Limb (tissue), 2 donors: ENCODE measurements at regions not wholly inside any gene's neighbourhood (a gene's known extent, or its start where the extent isn't known, plus 50 kb on each side); places are given as distances from the start of the nearest gene placed in this dataset.

Experiments used
- DNase-seq, 2 donors: peaks; one replicate each; pipeline ENCODE4 v3.0.0-alpha.2; 2016; ENCODE audit errors: extremely low spot score in 2 of 2

DNA sequence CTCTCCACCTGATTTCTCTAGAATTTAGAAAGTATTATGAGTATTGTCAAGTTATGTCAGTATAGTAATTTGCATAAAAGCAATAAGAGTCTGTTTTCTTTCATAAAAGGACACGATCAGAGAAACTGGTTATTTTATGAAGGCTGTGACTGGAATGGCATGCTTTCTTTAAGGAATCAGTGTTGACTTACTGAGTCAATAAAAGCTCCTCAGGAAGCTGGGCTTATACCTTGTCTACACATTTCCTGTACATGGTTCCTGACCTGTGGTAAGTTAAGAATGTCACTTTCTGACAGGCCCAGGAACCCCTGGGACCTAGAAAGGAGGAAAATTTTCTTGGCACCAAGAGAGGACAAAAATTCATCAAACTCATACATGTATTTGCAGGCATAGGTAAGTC lies 1224.0 kb upstream of the ADGRB3 start:
- no peak for DNase-seq

DNA sequence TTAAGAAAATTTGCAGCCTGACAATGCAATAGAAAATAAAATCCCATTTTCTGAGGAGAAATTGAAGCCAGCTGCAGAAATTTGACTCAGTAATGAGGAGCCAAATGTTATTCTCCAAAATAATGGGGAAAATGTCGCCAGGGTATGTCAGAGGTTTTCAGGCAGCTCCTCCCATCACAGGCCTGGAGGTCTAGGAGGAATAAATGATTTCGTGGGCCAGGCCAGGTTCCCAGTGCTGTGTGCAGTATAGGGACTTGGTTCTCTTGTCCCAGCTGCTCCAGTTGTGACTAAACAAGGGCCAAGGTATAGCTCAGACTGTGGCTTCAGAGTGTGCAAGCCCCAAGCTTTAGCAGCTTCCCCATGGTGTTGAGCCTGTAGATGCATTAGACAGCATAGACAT lies 1240.8 kb upstream of the ADGRB3 start:
- no peak for DNase-seq

DNA sequence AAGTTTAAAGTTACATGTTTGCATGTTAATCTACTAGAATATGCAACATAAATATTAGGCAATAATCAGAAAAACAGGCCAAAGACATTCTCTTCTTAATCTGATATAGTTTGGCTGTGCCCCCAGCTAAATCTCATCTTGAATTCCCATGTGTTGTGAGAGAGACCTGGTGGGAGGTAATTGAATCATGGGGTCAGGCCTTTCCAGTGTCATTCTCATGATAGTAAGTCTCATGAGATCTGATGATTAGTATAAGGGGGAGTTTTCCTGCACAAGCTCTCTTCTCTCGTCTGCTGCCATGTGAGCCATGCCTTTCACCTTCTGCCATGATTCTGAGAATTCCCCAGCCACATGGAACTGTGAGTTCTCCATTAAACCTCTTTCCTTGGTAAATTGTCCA lies 1241.7 kb upstream of the ADGRB3 start:
- no peak for DNase-seq

DNA sequence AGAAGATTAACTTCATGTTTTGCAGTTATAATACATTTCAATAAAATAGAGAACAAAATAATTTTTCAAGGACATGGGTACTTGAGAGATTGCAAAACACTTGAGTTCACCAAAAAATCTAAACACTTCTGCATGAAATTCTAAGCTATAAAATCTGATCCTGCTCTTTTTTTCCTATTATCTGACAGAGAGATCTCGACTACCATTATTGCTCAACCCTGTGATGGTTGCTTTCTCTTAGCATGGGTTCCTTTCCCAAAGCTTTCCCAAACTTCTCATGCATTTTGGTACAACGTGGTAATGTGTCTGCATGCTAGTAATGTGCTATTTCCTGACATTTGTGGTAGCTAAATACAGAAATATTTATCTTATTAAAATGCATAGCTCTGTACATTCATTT lies 1243.1 kb upstream of the ADGRB3 start:
- no peak for DNase-seq

DNA sequence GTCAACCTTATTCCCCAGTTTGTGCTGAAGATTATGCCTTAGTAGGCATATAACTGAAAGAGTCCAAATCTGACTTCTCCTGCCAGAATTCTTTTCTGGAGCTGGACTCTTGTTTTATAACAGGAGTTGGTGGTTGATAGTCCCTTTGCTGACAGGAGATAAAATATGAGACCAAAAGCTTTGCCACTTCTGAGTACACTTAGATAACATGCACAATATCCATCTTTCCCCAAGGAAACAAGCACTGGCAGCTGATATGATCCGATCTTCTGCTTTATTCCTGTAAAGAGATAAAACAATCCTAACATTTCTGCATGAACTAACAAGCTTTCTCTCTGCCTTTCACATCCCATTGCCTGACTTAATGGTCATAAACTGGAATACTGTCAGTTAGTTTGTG lies 1265.4 kb upstream of the ADGRB3 start:
- no peak for DNase-seq

DNA sequence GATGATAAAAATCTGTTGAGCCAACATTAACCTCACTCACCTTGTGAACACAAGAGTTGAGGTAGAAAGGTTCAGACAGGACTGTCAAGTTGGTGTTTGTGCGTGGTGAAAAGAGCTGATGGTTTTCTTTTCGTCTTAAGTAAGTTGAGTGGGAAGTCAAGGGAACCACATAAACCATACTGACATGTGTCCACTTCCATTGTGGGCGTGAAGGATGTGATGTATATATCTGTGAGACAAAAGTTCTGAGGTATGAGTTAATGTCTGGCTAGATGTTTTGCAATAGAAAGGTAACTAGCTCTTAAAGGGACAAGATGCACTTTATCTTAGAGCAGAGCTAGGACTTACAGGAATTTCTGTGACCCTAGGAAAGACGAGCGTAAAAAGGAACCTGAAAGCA lies 1272.1 kb upstream of the ADGRB3 start:
- DNase-seq, result no peak

DNA sequence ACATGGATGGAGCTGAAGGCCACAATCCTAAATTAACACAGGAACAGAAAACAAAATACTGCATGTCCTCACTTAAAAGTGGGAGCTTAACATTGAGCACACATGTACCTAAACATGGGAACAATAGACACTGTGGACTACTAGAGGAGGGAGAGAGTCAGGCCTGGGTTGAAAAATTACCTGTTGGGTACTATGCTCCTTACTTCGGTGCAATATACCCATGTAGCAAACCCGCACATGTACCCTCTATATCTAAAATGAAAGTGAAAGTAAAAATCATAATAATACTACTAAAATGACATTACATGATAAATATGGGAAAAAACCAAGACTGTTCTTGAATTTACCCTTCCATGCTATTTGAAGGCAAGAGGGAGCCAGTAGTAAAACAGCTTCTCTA lies 1273.8 kb upstream of the ADGRB3 start:
- DNase-seq, result no peak

DNA sequence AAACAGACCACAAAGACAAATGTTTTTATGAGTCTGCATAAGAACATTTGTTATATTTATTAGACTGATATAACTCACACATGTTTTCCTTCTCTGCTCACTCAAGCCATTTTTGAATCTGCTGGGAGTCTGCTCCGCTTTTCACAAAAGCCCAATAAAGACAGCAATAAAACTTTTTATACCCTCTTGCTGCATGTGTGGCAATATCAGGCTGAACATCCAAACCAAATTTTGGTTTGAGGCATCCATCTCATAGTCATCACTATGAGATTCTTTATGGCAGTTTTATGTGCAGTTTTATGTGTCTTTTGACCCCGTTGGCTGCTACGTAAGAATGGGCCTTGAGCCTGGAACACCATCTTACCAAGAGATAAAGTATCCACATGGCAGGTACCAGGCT lies 1276.8 kb upstream of the ADGRB3 start:
- no peak for DNase-seq

DNA sequence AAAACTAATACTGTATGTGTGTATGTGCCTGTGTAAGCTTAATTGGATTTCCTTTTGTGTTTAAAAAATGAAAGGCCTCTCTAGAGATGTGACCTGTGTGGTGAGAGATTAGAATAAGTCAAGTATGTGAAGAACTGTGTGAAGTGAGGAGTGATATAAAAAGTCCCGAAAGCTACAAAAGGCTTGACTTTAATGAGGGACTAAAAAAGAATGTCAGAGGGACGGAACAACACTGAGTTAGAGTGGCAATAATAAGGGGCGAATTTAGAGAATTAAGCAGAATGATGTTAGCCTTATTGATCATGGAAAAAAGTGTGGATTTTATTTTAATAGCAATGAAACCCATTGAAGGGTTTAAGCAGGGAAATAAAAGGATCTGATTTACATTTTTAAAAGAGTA lies 1281.2 kb upstream of the ADGRB3 start:
- DNase-seq, result no peak

DNA sequence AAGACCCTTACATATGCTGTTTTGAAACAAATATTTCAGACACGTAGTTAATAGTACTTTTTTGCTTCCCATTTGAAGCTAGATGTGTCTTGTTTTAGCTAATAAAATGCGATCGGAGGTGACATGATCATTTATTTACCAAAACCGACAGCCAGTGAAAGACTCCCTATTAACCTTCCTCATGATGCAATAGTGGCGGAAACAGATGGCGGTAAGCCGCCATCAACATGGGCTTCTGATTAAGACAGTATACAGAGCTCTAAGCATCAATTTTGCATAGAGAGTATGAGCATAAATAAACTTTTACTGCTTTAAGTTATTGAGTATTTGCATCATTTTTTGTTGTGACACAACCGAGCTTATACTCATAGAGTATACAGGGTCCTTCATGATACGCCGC lies 1282.4 kb upstream of the ADGRB3 start:
- DNase-seq, result no peak

DNA sequence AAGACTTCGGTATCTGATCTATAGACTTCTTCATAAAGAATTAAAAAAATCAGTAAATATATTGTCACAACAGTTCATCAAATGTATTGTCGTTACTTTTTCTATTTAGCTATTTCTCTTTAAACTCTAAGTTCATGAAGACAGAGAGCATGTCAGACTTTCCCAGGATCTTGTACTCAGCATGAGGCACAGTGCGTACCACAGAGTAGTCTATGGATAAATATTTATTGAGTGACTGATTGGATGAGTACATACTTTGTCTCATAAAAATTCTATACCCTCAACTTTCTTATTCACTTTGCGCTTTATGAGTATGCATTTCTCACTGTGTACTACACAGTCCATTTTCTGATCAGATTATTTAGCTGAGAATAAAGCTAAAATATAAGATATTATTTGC lies 1284.4 kb upstream of the ADGRB3 start:
- DNase-seq, result no peak

DNA sequence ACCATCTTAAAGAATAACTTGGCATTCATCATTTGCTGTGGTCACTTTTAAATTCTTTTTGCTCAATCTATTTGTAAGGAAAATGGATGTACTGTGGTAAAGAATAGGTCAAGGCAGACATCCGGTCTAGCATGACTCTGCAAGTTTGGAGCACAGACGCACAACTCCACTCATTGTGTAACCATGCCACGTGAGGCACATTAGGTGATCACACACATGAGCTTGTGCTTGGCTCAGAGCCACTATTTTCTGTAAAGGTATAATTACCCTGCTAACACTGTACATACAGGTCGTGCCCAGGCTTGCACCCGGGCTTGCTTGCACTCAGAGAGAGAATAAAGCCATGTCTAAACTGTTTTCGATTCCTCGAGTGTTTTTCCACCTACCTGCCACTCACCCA lies 1289.1 kb upstream of the ADGRB3 start:
- DNase-seq, result no peak

DNA sequence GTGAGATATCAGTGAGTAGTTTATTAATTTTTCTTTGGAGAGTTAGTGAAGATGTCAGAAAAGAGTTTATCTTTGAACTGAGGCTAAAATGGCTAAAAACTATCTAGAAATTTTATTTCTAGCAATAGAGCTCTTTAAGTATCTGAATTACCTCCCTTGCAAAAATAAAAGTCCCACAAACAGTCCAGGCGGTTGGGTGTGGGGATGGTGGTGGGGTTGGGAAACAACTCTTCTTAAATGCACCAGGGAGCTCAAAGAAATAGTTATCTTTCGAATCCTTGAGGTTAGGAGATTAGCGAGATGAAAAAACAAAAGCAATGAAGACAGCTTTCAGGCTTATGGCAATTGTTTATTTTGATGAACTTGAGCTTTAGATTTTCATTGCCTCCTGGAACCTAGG lies 1299.1 kb upstream of the ADGRB3 start:
- no peak for DNase-seq

DNA sequence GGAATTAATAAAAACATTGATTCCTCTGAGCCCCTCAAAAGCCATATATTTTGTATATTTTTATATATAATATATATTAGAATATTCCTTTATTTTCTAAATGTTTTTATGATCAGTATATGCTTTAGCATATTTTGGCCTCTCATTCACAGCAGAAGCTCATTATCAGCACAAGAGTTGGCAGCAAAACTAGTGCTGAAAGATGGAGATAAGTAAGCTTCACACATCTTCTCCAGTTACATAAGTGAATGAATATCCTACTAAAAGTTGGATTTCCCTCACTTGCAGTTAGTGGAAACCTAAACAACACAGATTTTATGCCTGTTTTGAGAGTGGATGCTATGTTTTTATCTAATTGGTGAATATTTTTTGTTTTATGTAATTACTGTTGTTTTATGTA lies 1303.8 kb upstream of the ADGRB3 start:
- peak in 1 of 2 donors; percentile 6 for DNase-seq

DNA sequence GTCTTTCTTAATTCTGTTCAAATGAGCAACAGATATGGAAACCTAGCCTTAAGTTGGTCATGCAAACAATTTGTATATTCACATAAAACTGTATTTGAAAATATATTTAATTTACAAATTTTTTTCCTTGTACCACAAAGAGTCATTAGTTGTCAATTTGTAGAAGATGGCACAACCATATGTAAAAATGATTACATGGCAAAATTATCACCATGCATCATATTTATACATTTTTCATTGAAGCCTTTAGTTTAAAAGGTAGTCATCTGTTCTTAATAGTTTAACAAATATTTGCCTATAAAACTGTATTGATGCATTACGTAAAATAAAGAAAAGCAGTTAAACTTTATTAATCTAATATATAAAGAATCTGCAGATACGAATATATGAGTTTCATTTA lies 1306.8 kb upstream of the ADGRB3 start:
- no peak for DNase-seq

DNA sequence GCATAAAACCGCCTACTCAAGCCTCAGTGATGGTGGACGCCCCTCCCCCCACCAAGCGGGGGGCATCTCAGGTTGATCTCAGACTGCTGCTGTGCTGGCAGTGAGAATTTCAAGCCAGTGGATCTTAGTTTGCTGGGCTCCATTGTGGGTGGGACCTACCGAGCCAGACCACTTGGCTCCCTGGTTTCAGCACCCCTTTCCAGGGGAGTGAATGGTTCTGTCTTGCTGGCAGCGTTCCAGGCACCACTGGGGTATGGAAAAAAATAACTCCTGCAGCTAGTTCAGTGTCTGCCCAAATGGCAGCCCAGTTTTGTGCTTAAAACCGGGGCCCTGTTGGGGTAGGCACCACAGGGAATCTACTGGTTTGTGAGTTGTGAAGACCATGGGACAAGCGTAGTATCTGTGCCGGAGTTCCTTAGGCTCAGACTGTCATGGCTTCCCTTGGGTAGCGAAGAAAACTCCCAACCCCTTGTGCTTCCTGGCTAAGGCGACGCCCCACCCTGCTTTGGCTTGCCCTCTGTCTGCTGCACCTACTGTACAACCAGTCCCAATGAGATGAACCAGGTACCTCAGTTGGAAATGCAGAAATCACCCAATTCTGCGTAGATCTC lies 1334.5 kb upstream of the ADGRB3 start:
- no peak for DNase-seq

DNA sequence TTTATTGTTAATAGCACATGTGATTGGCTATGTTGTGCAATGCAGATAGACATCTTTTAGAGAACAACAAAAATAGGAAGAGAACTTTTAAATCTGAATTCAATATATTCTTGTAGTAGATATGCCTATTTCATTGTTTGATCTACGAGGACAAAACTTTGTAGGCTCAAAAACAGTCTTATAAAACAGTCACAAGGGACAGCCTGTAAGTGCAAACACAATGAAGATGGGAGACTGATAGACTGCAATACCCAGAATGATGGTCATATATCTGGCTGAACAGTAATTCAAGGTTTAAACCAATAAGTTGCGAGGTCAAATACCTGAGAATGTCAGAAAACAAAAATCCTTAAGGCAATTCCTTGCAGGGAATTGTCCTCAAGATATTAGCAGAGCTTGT lies 1342.9 kb upstream of the ADGRB3 start:
- no peak for DNase-seq

DNA sequence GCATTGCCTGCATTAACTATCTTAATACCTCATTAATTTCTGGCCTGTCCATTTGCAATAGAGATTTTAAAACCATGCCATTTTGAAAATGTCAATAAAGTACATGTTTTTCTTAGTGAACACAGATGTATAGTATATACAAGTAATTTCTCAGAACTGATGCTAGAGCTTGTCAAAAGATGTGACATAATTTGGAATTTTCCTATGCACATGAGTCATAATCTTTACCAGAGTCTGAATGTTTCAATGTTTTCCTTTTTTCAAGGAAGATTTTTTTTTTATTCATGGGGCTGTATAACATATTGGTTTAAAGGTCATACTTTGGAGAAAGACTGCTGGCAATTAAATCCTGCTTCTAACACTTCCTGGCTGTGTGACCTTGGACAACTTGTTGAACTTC lies 1347.5 kb upstream of the ADGRB3 start:
- no peak for DNase-seq

DNA sequence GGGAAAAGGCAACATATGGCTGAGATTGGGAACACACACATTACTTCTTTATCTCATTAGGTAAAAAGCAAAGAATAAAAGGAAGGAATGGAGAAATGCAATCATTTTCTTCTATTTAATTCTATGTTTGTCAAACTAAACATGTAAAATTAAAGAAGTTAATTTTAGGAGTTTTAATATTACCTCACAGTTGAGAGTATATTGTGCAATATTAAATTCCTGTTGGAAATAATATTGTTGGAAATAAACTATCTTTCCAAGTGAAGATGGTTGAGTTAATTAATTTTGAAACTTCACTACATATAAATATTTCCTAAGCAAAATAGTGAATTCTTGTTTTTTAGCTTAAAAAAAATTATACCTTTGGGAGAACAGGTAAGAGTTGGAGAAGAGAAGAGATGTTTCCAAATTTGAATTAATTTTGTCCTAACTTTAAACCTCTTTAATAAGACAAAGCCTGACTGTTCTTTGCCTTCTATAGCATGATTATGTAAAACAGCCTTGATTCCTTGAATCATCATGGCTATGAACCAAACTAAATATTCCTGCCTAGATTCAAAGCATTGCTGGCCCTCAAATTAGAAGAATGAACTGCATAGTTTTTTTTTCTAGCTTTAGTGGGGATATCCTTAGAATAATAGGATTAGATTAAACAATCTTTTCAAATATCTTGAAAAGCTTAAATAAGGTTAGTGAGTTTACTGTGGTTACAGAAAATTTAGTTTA lies 1349.1 kb upstream of the ADGRB3 start:
- DNase-seq, result no peak

DNA sequence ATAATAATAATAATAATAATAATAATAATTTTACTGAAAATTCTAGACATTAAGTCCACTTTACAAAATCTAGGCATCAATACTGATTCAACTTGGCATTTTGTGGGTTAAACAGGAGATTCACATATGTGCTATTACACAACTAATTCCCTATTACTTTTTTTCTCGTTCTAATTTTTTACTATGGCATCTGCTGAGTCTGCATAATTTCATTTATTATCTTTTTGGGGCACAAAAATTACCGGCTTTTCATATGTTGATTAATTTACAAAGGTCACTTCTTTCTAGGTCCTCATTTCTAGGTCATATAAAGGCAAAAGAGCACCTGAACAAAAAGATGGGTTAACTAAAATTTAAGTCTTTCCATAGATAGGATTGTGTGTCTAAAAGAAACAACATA lies 1357.8 kb upstream of the ADGRB3 start:
- DNase-seq, result no peak

DNA sequence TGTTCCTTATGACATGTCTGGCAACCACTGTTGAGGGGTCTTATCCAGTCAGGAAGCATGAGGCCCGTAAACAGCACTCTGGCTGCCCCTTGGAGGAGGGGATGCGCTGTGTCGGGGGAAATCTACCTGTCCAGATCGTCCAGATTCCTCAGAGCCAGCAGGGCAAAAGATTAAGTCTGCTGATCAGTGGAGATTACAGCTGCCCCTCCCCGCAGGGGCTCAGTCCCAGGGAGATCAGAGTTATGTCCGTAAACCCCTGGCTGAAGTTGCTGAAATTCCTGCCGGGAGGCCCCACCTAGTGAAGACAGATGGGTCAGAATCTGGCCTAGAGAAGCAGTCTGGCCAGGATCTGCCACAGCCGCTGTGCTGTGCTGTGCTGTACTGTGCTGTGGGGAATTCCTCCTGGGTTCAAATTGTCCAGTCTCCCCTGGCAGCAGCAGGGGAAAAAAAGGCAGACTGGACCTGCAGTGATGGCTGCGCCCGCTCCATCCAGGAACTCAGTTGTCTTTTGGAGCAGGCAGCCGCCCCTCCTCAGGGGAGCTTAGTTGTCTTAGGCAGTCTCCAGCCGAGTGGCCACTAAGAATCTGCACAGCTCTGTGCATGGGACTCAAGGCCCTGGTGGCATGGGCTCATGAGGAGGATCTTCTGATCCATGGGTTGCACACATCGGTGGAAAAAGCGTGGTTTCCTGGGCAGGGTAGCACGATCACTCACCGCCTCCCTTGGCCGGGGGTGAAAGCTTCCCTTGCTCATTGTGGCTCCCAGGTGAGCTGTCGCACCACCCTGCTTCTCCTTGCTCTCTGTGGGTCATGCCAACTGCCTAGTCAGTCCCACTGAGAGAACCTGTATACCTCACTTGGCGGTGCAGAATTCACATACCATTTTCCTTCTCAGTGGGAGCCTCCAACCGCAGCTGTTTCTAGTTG lies 1368.8 kb upstream of the ADGRB3 start:
- DNase-seq, result no peak

DNA sequence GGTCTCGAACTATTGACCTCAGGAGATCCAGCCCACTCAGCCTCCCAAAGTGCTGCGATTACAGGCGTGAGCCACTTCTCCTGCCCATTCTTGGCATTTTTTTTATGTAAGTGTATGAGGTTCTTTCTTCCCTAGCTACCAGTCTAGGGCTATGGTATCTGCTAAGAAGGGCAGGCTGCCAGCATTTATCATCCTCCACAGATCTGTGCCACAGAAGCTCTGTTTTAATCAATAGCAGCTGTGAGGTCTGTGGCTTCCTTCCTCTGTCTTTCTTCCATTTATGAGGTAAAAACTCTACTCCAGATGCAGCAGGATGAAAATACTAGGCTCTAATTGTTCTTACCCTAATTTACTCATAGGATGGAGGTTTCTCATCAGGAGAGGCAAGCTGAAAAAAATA lies 1382.4 kb upstream of the ADGRB3 start:
- DNase-seq, result no peak

DNA sequence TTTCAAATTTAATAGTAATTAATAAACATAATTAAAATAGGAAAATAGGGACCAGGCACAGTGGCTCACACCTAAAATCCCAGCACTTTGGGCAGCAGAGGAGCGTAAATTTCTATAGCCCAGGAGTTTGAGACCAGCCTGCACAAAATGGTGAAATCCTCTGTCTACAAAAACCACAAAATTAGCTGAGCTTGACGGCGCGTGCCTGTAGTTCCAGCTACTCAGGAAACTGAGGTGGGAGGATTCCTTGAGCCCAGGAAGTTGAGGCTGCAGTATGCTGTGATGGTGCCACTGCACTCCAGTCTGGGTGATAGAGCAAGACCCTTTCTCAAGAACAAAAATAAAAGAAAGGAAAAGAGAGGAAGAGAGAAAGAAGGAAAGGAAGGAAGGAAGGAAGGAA lies 1387.0 kb upstream of the ADGRB3 start:
- DNase-seq, result no peak
